Thyroid gland (tissue), 4 donors: ENCODE measurements at regions not wholly inside any gene's neighbourhood (a gene's known extent, or its start where the extent isn't known, plus 50 kb on each side); places are given as distances from the start of the nearest gene placed in this dataset.

ENCODE experiments used
- CTCF ChIP-seq, 6 experiments: fragments of 200-600 bp in 3 of 6; fragments of 450-650 bp in 3 of 6; sonication (generic) in 3 of 6; IDR thresholded peaks; one replicate each; pipeline ENCODE4 v1.5.1; 2016 to 2019; ENCODE audit warnings: antibody characterized with exemption in 6 of 6, mild to moderate bottlenecking in 2 of 6, inconsistent platforms in 1 of 6, moderate library complexity in 1 of 6
- POLR2A ChIP-seq, 2 donors: fragments of 450-650 bp; IDR thresholded peaks; one replicate each; pipeline ENCODE4 v1.6.1; 2017; ENCODE audit warnings: antibody characterized with exemption in 2 of 2, mild to moderate bottlenecking in 2 of 2, moderate library complexity in 1 of 2

- TF ChIP-seq POLR2A (IDR thresholded peaks at IDR 0.05) = no peak
- no peak for TF ChIP-seq CTCF (IDR thresholded peaks at IDR 0.05)
Measured at GRCh38 chr12:24381790-24382189, 432.3 kb upstream of the SOX5 start.
